ENCODE measurements at regions not wholly inside any gene's neighbourhood (a gene's known extent, or its start where the extent isn't known, plus 50 kb on each side); places are given as distances from the start of the nearest gene placed in this dataset.

GRCh38 chr9:129254566-129255287, 76.7 kb upstream of the IER5L start:
- POLR2A ChIA-PET (ENCODE audit: unreplicated experiment) = no interaction called here
- no TSS peak for BruUV-seq (replicated peaks)
- H3K36me3 ChIP-seq (ENCODE audit: low read depth, low read length) = no peaks in the 10 kb centered on the region
- TF ChIP-seq EZH2 (IDR thresholded peaks at IDR 0.05; ENCODE audit: low read length, unreplicated experiment) = no peak
- TF ChIP-seq, protein P1, sequence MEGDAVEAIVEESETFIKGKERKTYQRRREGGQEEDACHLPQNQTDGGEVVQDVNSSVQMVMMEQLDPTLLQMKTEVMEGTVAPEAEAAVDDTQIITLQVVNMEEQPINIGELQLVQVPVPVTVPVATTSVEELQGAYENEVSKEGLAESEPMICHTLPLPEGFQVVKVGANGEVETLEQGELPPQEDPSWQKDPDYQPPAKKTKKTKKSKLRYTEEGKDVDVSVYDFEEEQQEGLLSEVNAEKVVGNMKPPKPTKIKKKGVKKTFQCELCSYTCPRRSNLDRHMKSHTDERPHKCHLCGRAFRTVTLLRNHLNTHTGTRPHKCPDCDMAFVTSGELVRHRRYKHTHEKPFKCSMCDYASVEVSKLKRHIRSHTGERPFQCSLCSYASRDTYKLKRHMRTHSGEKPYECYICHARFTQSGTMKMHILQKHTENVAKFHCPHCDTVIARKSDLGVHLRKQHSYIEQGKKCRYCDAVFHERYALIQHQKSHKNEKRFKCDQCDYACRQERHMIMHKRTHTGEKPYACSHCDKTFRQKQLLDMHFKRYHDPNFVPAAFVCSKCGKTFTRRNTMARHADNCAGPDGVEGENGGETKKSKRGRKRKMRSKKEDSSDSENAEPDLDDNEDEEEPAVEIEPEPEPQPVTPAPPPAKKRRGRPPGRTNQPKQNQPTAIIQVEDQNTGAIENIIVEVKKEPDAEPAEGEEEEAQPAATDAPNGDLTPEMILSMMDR (conservative IDR thresholded peaks at IDR 0.05; ENCODE audit: low read depth, low read length) = no peak
- TF ChIP-seq EZH2phosphoT487 (IDR thresholded peaks at IDR 0.05; ENCODE audit: borderline replicate concordance, low read length) = no peak
- no peaks in the 10 kb centered on the region for H3K9me3 ChIP-seq (ENCODE audit: low read length)
- no peak overlapping the region for H3K9ac ChIP-seq (ENCODE audit: low read length)
- H3K79me2 ChIP-seq (ENCODE audit: low read length) = no peaks in the 10 kb centered on the region
- no peaks in the 10 kb centered on the region for H3K9me2 ChIP-seq (replicated peaks; ENCODE audit: low read length)
- no peak overlapping the region for H3K27ac ChIP-seq (ENCODE audit: low read length)
- no peak overlapping the region for H3K4me2 ChIP-seq (ENCODE audit: low read length)
- H3F3A ChIP-seq (ENCODE audit: low read length, unreplicated experiment) = no peaks in the 10 kb centered on the region
- H2AFZ ChIP-seq (ENCODE audit: low read length) = no peak overlapping the region
- DNase-seq (no peak), ATAC-seq (no peak)
- 0 out of 2 replicates have a peak, but pooled peaks cover 3% of the 10 kb centered on the region for H3K27me3 ChIP-seq (ENCODE audit: low read length)
- intact Hi-C loops (cut with micrococcal nuclease) = no loop called here
- CTCF ChIA-PET = no interaction called here
- no peak overlapping the region for H3K4me3 ChIP-seq (ENCODE audit: low read length)
- no peaks in the 10 kb centered on the region for H4K20me1 ChIP-seq (ENCODE audit: low read length)
- H3K4me1 ChIP-seq (ENCODE audit: insufficient read depth, low read length) = no peaks in the 10 kb centered on the region

- H3K27ac ChIP-seq (ENCODE audit: low read length) = no peak overlapping the region
- no peaks in the 10 kb centered on the region for H3K4me1 ChIP-seq (ENCODE audit: insufficient read depth, low read length)
- no peaks in the 10 kb centered on the region for H4K20me1 ChIP-seq (ENCODE audit: low read length)
- ATAC-seq (no peak), DNase-seq (no peak)
- no peaks in the 10 kb centered on the region for H3K9me3 ChIP-seq (ENCODE audit: low read length)
- no peaks in the 10 kb centered on the region for H3F3A ChIP-seq (ENCODE audit: low read length, unreplicated experiment)
- POLR2A ChIA-PET (ENCODE audit: unreplicated experiment) = no interaction called here
- no peak overlapping the region for H3K4me3 ChIP-seq (ENCODE audit: low read length)
- 0 out of 2 replicates have a peak, but pooled peaks cover 1% of the 10 kb centered on the region for H3K27me3 ChIP-seq (ENCODE audit: low read length)
- no peaks in the 10 kb centered on the region for H3K36me3 ChIP-seq (ENCODE audit: low read depth, low read length)
- no peak overlapping the region for H3K9ac ChIP-seq (ENCODE audit: low read length)
- no peaks in the 10 kb centered on the region for H3K79me2 ChIP-seq (ENCODE audit: low read length)
- no peak overlapping the region for H3K4me2 ChIP-seq (ENCODE audit: low read length)
- H3K9me2 ChIP-seq (replicated peaks; ENCODE audit: low read length) = no peaks in the 10 kb centered on the region
- H2AFZ ChIP-seq (ENCODE audit: low read length) = no peak overlapping the region
- CTCF ChIA-PET = no interaction called here
- BruUV-seq (replicated peaks) = no TSS peak
- intact Hi-C loops (cut with micrococcal nuclease) = no loop called here
- TF ChIP-seq EZH2phosphoT487 (IDR thresholded peaks at IDR 0.05; ENCODE audit: borderline replicate concordance, low read length) (no peak), EZH2 (IDR thresholded peaks at IDR 0.05; ENCODE audit: low read length, unreplicated experiment) (no peak)
- TF ChIP-seq, protein P1 (conservative IDR thresholded peaks at IDR 0.05; ENCODE audit: low read depth, low read length) = no peak
Measured at GRCh38 chr9:129253803-129254381, 75.8 kb upstream of the IER5L start.

Measured in PC-3 (cell line).